HG03039 (cell line): ENCODE measurements at regions not wholly inside any gene's neighbourhood (a gene's known extent, or its start where the extent isn't known, plus 50 kb on each side); places are given as distances from the start of the nearest gene placed in this dataset.
A peak's percentile ranks its signal among the peaks of the same experiment; 100 is the strongest.
"Not testable (repeated sequence)": the region's sequence is repeated elsewhere in the genome, so short reads cannot be mapped to it uniquely, and the experiment has no call there.

Experiments
- ATAC-seq: cut with Tn5 transposase; IDR thresholded peaks from one replicate; pipeline ENCODE4 v1.9.1; 2021; ENCODE audit warnings: mild to moderate bottlenecking, moderate library complexity; ENCODE audit not compliant: unreplicated experiment

GRCh38 chr12:92987362-92987761, 58.3 kb upstream of the EEA1 start:
- ATAC-seq: no peak

DNA sequence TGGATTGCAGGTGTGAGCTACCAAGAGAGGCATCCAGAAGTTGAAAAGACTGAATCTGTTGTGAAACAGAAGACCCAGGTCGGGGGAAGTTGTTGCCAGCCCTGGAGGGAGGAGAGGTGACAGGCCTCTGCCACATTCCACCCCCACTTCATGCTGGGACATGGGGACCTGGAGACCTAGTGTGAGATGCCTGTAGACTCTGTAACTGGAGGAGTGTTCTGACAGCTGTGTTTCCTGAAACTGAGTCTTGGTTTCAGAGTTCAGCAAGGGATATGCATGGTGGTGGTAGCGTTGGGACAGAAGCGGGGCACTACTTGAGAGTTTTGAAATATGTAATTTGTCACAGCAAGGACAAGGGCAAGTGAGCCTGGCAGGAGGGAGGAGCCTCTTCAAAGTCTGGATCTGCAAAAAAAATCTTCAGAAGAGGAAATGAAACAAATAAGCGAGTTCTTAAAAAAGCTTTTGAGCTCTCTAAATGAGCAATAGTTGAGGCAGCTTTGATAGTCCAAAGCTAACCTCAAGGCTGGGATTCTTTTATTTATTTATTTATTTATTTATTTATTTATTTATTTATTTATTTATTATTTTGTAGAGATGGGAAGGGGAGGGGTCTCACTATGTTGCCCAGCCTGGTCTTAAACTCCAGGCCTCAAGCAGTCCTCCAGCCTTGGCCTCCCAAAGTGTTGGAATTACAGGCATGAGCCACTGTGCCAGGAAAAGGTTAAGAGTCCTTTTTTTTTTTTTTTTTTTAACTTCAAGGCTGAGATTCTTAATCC, 58.9 kb upstream of the EEA1 start:
- peak; percentile 71 for ATAC-seq

GRCh38 chr12:92988622-92989130, 59.6 kb upstream of the EEA1 start:
- no peak for ATAC-seq

DNA sequence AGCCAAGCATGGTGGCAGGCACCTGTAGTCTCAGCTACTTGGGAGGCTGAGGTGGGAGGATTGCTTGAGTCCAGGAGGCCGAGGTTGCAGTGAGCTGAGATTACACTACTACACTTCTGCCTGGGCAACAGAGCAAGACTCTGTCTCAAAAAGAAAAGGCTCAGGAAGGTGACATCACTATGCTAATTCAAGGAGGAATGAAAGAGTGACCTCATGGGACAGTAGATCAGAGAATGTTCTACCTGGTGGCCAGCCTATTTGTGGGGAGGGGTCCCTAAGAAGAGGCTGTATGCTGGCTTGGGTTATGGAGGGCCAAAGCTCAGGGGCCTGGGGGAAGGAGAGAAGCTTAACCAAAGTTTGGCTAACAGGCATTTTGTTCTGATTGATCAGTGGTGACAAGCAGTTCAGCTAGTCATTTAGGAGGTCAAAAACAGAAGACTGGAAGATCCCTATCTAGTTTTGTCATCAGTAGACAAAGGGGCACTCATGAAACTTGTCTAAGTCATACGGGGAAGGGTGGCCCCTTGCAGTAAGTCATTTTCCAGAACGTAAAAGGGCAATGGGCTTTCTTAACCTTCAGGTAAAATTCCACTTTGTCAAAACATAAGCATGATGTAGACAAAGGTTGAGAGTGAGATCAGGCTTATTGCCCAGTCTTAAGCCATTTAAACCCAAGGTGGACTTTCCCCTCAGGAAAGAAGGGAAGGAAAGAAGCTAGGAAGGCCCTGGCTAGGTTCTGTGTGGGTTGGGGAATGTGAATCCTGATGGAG, 60.8 kb upstream of the EEA1 start:
- peak; percentile 30 for ATAC-seq

GRCh38 chr12:92991134-92991533, 62.0 kb upstream of the EEA1 start:
- ATAC-seq: no peak

DNA sequence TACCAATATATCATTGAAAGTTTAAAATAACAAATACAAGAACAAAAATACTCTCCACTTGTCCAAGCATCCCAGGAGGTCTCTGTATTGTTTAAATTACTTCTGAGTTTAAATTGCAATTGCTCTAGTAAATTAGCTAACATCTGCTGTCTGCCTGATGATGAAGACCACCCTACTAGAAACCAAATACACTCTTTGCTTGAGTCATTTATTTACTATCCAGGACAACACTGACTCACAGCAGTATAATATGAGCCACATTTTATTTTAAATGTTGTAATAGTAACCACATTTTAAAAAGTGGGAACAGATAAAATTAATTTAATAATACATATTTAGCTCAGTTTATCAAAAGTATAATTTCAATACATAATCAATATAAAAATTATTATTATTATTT, 62.9 kb upstream of the EEA1 start:
- no peak for ATAC-seq

DNA sequence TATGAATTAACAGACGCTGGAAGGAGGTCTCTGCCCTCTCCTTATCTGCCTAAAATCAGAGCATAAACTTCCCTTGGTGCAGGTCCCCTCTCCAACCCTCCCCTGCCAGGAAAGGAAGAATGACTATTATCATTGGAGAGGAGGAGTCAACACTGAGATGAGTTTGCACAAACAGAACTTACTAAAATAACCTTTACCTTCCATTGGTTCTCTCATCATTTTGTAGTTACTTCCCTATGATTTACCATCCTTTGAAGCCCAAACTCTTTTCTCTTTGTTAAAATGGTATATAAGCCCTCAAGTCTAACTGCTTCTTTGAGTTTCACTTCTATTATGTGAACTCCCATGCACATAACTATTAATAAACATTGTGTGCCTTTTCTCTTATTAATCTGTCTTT, 64.2 kb upstream of the EEA1 start:
- ATAC-seq: no peak

DNA sequence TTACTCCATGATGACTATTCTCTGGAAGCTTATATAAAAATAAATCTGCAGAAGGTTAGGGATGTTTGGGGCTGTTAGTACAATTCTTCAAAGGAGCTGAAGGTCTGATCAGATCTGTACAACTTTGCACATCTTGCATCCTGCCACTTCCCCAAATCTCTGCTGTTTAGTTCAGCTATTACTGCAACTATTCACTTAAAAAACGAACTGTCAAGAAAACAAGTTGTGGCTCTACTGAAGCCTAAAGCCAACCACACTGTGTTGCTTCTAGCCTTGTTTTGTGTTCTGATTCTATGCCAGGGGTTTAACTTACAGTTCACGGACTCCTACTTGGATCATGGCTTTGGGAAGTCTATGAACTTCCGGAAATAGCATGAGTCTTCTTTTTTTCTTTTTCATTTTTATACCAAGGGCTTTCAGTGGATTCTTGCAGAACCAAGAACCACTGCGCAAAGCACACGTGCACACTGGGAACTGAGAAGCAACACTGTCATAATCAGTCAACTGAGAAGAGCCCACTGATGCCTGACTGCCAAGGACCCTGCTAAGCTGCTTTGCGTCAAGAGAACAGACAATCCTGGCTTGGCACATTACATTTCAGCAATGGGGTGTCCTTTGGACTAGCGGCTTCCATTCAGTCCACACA, 66.3 kb upstream of the EEA1 start:
- peak; percentile 55 for ATAC-seq

- ATAC-seq: no peak
These were observed 70.9 kb upstream of the EEA1 start for GRCh38 chr12:93000026-93000425.

- ATAC-seq: no peak
These were observed 72.3 kb upstream of the EEA1 start for GRCh38 chr12:93001407-93001806.

GRCh38 chr12:93002293-93003054, 73.4 kb upstream of the EEA1 start:
- ATAC-seq: no peak

GRCh38 chr12:93003531-93004239, 74.6 kb upstream of the EEA1 start:
- no peak for ATAC-seq

DNA sequence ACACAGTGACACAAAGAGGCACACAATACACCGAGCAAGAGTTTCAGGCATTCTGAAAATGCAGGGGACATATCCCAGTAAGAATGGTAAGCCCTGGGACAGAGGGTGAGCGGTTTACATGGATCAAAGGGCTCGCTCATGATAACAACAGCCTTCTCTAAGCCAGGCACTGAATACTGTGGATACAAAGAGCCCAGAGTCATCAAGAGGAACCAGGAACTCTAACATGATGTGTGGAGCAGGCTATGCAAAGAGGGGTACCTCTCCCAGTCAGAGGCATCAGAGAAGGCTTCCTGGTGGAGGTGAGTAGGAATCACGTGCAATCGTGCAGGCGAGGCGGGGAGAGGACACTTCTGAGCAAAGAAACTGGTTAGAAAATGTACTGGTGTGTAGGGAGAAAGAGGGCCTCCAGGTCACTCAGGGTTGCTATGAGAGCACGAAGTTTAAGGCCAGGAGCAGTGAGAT, 76.9 kb upstream of the EEA1 start:
- no peak for ATAC-seq

- no peak for ATAC-seq
These were observed 77.5 kb upstream of the EEA1 start for GRCh38 chr12:93006471-93007208.

DNA sequence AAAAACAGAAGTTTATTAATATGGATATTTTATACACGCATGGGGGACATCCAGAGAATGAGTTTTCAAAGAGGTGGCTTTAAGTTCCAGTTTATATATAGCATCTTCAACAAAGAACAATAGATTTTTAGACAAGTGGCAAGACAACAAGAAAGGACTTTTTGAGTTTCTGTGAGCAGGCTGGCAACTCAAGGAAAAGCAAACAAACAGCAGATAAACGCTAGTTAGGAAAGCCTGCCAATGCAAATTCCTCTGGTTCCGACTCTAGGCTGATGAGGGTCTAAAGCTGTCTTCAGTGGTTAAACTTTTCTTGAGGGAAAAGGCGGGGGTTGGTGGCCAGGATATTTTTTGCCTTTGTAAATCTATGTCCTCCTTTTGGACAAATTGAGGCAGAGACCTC, 78.4 kb upstream of the EEA1 start:
- no peak for ATAC-seq

DNA sequence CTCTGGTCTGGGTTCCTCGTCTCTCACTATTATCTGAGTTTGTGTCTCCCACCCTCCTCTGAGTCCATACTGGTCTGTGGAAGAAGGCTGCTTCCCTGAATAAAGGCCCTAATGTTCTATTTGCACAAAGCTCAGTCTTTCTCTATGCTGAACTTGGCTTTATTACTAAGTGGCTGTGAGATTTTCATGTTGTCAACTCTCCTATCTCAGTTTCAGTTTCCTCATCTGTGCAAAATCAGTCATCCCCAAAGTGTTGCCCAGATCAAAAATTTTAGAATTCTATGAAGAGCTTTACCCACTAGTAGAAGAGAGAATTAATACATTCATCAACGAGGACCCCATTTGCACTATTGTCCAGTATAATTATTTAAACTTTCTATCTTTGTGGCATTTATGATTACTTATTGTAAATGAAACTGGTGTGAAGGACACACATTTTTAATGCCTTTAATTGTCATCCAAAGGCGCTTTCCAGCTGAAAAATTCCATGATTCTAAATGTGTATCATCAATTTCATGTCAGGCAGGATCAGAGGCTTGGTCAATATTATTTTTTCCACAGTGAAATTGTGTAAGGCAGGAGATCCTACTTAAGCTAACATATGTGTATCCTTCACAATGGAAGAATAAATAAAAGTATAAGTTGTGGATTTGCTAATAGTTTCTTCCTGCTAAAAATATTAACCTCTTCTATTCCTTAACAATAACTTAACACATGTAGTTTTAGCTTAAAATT, 79.1 kb upstream of the EEA1 start:
- ATAC-seq: peak; percentile 63

DNA sequence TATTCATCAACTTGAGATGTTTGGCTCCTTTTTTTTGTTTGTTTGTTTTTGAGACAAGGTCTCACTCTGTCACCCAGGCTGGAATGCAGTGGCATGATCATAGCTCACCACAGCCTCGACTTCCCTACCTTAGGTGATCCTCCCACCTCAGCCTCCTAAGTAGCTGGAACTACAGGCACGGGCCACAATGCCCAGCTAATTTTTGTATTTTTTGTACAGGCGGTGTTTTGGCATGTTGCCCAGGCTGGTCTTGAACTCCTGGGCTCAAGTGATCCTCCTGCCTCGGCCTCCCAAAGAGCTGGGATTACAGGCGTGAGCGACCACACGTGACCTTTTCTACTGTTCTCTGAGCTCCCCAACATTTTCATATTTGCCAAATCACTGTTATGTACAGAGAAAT, 79.8 kb upstream of the EEA1 start:
- not testable (repeated sequence) for ATAC-seq

- ATAC-seq: no peak
These were observed 80.4 kb upstream of the EEA1 start for GRCh38 chr12:93009533-93009932.

GRCh38 chr12:93010461-93010860, 81.4 kb upstream of the EEA1 start:
- ATAC-seq: no peak
